Stimulated activated CD4-positive, alpha-beta T cell treated with anti-CD3 and anti-CD28 coated beads, Interleukin-1b, Interleukin-23, amount 100 ng/mL, for 4 hours (primary cell): ENCODE measurements at regions not wholly inside any gene's neighbourhood (a gene's known extent, or its start where the extent isn't known, plus 50 kb on each side); places are given as distances from the start of the nearest gene placed in this dataset.
"Not testable (repeated sequence)": the region's sequence is repeated elsewhere in the genome, so short reads cannot be mapped to it uniquely, and the experiment has no call there.

Experiments used
- DNase-seq, 2 donors: peaks; one replicate each; pipeline ENCODE4 v3.0.0-alpha.2; 2020; ENCODE audit warnings: low read depth in 2 of 2

GRCh38 chr15:94991718-94992117 lies 760.4 kb downstream of the MCTP2 start:
- DNase-seq = no peak

- DNase-seq = no peak
These were observed 778.3 kb downstream of the MCTP2 start for GRCh38 chr15:95009635-95010034.

- DNase-seq = no peak
These were observed 782.0 kb downstream of the MCTP2 start for GRCh38 chr15:95013381-95013780.

- no peak for DNase-seq
These were observed 785.3 kb downstream of the MCTP2 start for GRCh38 chr15:95016511-95017229.

- DNase-seq = no peak
These were observed 786.4 kb downstream of the MCTP2 start for GRCh38 chr15:95017666-95018328.

GRCh38 chr15:95018888-95019545 lies 787.7 kb downstream of the MCTP2 start:
- no peak for DNase-seq

- DNase-seq = no peak
These were observed 788.5 kb downstream of the MCTP2 start for GRCh38 chr15:95019907-95020306.

GRCh38 chr15:95021816-95022215 lies 790.5 kb downstream of the MCTP2 start:
- DNase-seq = no peak

- no peak for DNase-seq
These were observed 793.0 kb downstream of the MCTP2 start for GRCh38 chr15:95024351-95024750.

GRCh38 chr15:95025924-95026728 lies 794.8 kb downstream of the MCTP2 start:
- no peak for DNase-seq

GRCh38 chr15:95027981-95028380 lies 796.6 kb downstream of the MCTP2 start:
- no peak for DNase-seq

GRCh38 chr15:95032156-95032555 lies 800.8 kb downstream of the MCTP2 start:
- no peak for DNase-seq

- DNase-seq = no peak
These were observed 803.7 kb downstream of the MCTP2 start for GRCh38 chr15:95035106-95035505.

- no peak for DNase-seq
These were observed 809.9 kb downstream of the MCTP2 start for GRCh38 chr15:95041297-95041696.

GRCh38 chr15:95043236-95043932 lies 812.0 kb downstream of the MCTP2 start:
- DNase-seq = not testable (repeated sequence)

GRCh38 chr15:95043933-95044313 lies 812.6 kb downstream of the MCTP2 start:
- DNase-seq = no peak

GRCh38 chr15:95044745-95045417 lies 813.5 kb downstream of the MCTP2 start:
- no peak for DNase-seq

- DNase-seq = no peak
These were observed 820.5 kb downstream of the MCTP2 start for GRCh38 chr15:95051861-95052260.

- DNase-seq = no peak
These were observed 828.1 kb downstream of the MCTP2 start for GRCh38 chr15:95059346-95059905.

GRCh38 chr15:95068701-95069521 lies 837.5 kb downstream of the MCTP2 start:
- DNase-seq = no peak
